GM23248 (cell line): ENCODE measurements at regions not wholly inside any gene's neighbourhood (a gene's known extent, or its start where the extent isn't known, plus 50 kb on each side); places are given as distances from the start of the nearest gene placed in this dataset.

Source experiments
- EZH2 ChIP-seq: fragments of 200-600 bp; sonication (generic); IDR thresholded peaks from 2 replicates; pipeline ENCODE4 v1.6.1; 2018; ENCODE audit warnings: antibody characterized with exemption, mild to moderate bottlenecking; ENCODE audit not compliant: insufficient read depth, poor library complexity, severe bottlenecking
- EZH2phosphoT487 ChIP-seq: fragments of 200-600 bp; sonication (generic); IDR thresholded peaks from 2 replicates; pipeline ENCODE4 v1.6.1; 2018; ENCODE audit warnings: antibody characterized with exemption, moderate library complexity, mild to moderate bottlenecking, low read depth; ENCODE audit not compliant: insufficient read depth

DNA sequence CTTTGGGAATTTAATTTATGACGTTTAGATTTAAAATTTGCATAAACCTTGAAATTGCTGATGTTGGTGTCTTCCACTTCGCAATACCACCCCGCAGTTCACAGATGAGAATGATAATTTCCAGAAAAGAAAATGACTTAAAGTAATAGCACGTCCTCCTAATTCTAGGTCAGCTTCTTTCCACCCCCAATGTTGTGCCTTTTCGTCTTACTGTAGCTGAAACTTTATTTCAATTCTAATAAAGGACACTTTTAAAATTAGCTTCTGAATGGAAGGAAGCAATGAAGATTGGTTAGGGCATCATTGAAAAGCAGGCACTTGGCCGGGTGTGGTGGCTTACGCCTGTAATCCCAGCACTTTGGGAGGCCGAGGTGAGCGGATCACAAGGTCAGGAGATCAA lies 107.4 kb downstream of the MYCN start:
- no peak for TF ChIP-seq EZH2
- no peak for TF ChIP-seq EZH2phosphoT487
